GM12891 (cell line): ENCODE measurements at regions not wholly inside any gene's neighbourhood (a gene's known extent, or its start where the extent isn't known, plus 50 kb on each side); places are given as distances from the start of the nearest gene placed in this dataset.

ENCODE experiments used
- DNase-seq: peaks from one replicate; pipeline ENCODE4 v3.0.0; 2011; ENCODE audit warnings: low spot score; ENCODE audit not compliant: insufficient read length
- FAIRE-seq: peaks from 2 replicates; lab custom pipeline; 2011; peaks lifted over from hg19 to GRCh38; lab: Jason Lieb, UNC
- PAX5 ChIP-seq: IDR thresholded peaks from 2 replicates; pipeline ENCODE4 v1.6.1; 2011; ENCODE audit warnings: low read length, moderate library complexity, mild to moderate bottlenecking; ENCODE audit not compliant: insufficient read depth, severe bottlenecking
- POLR2A ChIP-seq: IDR thresholded peaks from 2 replicates; pipeline ENCODE4 v1.6.1; 2011; ENCODE audit warnings: low read depth, low read length, control low read depth
- POLR2AphosphoS5 ChIP-seq: IDR thresholded peaks from 2 replicates; pipeline ENCODE4 v1.6.1; 2011; ENCODE audit warnings: low read depth, low read length, control low read depth
- POU2F2 ChIP-seq: IDR thresholded peaks from 2 replicates; pipeline ENCODE4 v1.6.1; 2011; ENCODE audit warnings: low read depth, mild to moderate bottlenecking, control low read depth, low read length, moderate library complexity
- SPI1 ChIP-seq: IDR thresholded peaks from 2 replicates; pipeline ENCODE4 v1.6.1; 2011; ENCODE audit warnings: low read depth, low read length, control low read depth
- TAF1 ChIP-seq: IDR thresholded peaks from 2 replicates; pipeline ENCODE4 v1.6.1; 2011; ENCODE audit warnings: low read depth, low read length, control low read depth

GRCh38 chr2:146031158-146031557, 1511.2 kb upstream of the ZEB2 start:
- FAIRE-seq = no peak
- DNase-seq = no peak
- no peak for TF ChIP-seq POLR2AphosphoS5

GRCh38 chr2:146027156-146027555, 1507.2 kb upstream of the ZEB2 start:
- FAIRE-seq = no peak
- TF ChIP-seq POLR2AphosphoS5 (no peak), SPI1 (no peak), TAF1 (no peak), POLR2A (no peak), PAX5 (no peak), POU2F2 (no peak)

GRCh38 chr2:146025519-146025918, 1505.6 kb upstream of the ZEB2 start:
- TF ChIP-seq SPI1 (no peak), POLR2AphosphoS5 (no peak), PAX5 (no peak), POU2F2 (no peak), TAF1 (no peak), POLR2A (no peak)
- FAIRE-seq = no peak
- no peak for DNase-seq

More at GRCh38 chr2:146027156-146027555, 1507.2 kb upstream of the ZEB2 start:
- DNase-seq = no peak

- TF ChIP-seq TAF1 (no peak), PAX5 (no peak), SPI1 (no peak), POU2F2 (no peak), POLR2AphosphoS5 (no peak), POLR2A (no peak)
- DNase-seq = no peak
- no peak for FAIRE-seq
These were observed 1504.4 kb upstream of the ZEB2 start for GRCh38 chr2:146024212-146024743.

- no peak for TF ChIP-seq TAF1
- TF ChIP-seq POU2F2 = no peak
- TF ChIP-seq POLR2A = no peak
- no peak for TF ChIP-seq POLR2AphosphoS5
- TF ChIP-seq SPI1 = no peak
- no peak for TF ChIP-seq PAX5
- no peak for DNase-seq
- FAIRE-seq = no peak
These were observed 1484.5 kb upstream of the ZEB2 start for GRCh38 chr2:146004462-146004861.

GRCh38 chr2:146003337-146003736, 1483.4 kb upstream of the ZEB2 start:
- DNase-seq = no peak
- FAIRE-seq = no peak
- TF ChIP-seq POLR2AphosphoS5 (no peak), TAF1 (no peak), POU2F2 (no peak), PAX5 (no peak), POLR2A (no peak), SPI1 (no peak)

- DNase-seq = no peak
- FAIRE-seq = no peak
- no peak for TF ChIP-seq POLR2A
- no peak for TF ChIP-seq SPI1
- TF ChIP-seq POLR2AphosphoS5 = no peak
- no peak for TF ChIP-seq TAF1
- TF ChIP-seq POU2F2 = no peak
These were observed 1475.0 kb upstream of the ZEB2 start for GRCh38 chr2:145994910-145995309.

- no peak for TF ChIP-seq POU2F2
- TF ChIP-seq POLR2AphosphoS5 = no peak
- no peak for TF ChIP-seq SPI1
- TF ChIP-seq POLR2A = no peak
- TF ChIP-seq PAX5 = no peak
- TF ChIP-seq TAF1 = no peak
- FAIRE-seq = no peak
These were observed 1472.7 kb upstream of the ZEB2 start for GRCh38 chr2:145992572-145992971.

GRCh38 chr2:145987793-145988192, 1467.9 kb upstream of the ZEB2 start:
- DNase-seq (no peak), FAIRE-seq (no peak)
- TF ChIP-seq PAX5 (no peak), POU2F2 (no peak), SPI1 (no peak)

More at GRCh38 chr2:145992572-145992971, 1472.7 kb upstream of the ZEB2 start:
- no peak for DNase-seq

- FAIRE-seq = no peak
- DNase-seq = no peak
- TF ChIP-seq SPI1 = no peak
- no peak for TF ChIP-seq POLR2AphosphoS5
- TF ChIP-seq POLR2A = no peak
- no peak for TF ChIP-seq TAF1
- TF ChIP-seq POU2F2 = no peak
- TF ChIP-seq PAX5 = no peak
These were observed 1465.6 kb upstream of the ZEB2 start for GRCh38 chr2:145985517-145985916.
